Adrenal gland (tissue), 5 donors: ENCODE measurements at regions not wholly inside any gene's neighbourhood (a gene's known extent, or its start where the extent isn't known, plus 50 kb on each side); places are given as distances from the start of the nearest gene placed in this dataset.

Experiments
- POLR2A ChIP-seq, 2 donors: fragments of 450-650 bp; IDR thresholded peaks; one replicate each; pipeline ENCODE4 v1.6.1; 2017; ENCODE audit warnings: antibody characterized with exemption in 2 of 2, mild to moderate bottlenecking in 2 of 2, moderate library complexity in 1 of 2
- TF ChIP-seq, protein P1 (sequence below), 6 experiments: fragments of 450-650 bp in 4 of 6; fragments of 200-600 bp in 2 of 6; sonication (generic) in 1 of 6; IDR thresholded peaks; 1 replicate in 5 of 6; 2 replicates in 1 of 6; pipeline versions ENCODE4 v1.5.1 to v1.8.0; 2016 to 2021; ENCODE audit warnings: antibody characterized with exemption in 6 of 6, mild to moderate bottlenecking in 2 of 6, moderate library complexity in 1 of 6
- donor health status: DM: no; HTN: no; CAD: no.

DNA sequence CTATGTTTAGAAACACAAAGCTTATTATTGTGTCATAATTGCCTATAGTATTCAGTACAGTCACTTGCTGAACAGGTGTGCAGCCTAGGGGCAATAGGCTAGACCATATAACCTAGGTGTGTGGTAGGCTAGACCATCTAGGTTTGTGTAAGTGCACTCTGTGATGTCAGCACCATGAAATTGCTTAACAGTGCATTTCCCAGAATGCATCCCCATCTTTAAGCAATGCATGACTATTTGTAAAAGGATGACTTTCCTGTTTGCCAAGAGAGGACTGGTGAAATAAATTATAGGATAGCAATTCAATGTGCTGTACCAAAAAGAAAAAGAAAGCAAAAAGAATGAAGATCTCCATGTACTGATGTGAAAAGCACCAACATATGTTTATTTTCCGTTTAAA, 288.7 kb upstream of the AUTS2 start:
- TF ChIP-seq, protein P1, sequence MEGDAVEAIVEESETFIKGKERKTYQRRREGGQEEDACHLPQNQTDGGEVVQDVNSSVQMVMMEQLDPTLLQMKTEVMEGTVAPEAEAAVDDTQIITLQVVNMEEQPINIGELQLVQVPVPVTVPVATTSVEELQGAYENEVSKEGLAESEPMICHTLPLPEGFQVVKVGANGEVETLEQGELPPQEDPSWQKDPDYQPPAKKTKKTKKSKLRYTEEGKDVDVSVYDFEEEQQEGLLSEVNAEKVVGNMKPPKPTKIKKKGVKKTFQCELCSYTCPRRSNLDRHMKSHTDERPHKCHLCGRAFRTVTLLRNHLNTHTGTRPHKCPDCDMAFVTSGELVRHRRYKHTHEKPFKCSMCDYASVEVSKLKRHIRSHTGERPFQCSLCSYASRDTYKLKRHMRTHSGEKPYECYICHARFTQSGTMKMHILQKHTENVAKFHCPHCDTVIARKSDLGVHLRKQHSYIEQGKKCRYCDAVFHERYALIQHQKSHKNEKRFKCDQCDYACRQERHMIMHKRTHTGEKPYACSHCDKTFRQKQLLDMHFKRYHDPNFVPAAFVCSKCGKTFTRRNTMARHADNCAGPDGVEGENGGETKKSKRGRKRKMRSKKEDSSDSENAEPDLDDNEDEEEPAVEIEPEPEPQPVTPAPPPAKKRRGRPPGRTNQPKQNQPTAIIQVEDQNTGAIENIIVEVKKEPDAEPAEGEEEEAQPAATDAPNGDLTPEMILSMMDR (IDR thresholded peaks at IDR 0.05) = no peak
- no peak for TF ChIP-seq POLR2A (IDR thresholded peaks at IDR 0.05)
